Ovary (tissue), 3 donors: ENCODE measurements at regions not wholly inside any gene's neighbourhood (a gene's known extent, or its start where the extent isn't known, plus 50 kb on each side); places are given as distances from the start of the nearest gene placed in this dataset.

Experiments
- CTCF ChIP-seq, 3 donors: fragments of 450-650 bp in 2 of 3; fragments of 200-600 bp in 1 of 3; IDR thresholded peaks; one replicate each; pipeline versions ENCODE4 v1.5.1 to v1.8.0; 2016 to 2022; ENCODE audit warnings: antibody characterized with exemption in 3 of 3, mild to moderate bottlenecking in 1 of 3
- POLR2A ChIP-seq: fragments of 450-650 bp; IDR thresholded peaks from one replicate; pipeline ENCODE4 v1.6.1; 2017; ENCODE audit warnings: antibody characterized with exemption, mild to moderate bottlenecking, moderate library complexity
- donor health status: DM: no; HTN: no; CAD: no.

GRCh38 chrX:40467454-40467853, 113.3 kb upstream of the ATP6AP2 start:
- no peak for TF ChIP-seq CTCF (IDR thresholded peaks at IDR 0.05)
- no peak for TF ChIP-seq POLR2A
